ENCODE measurements at regions not wholly inside any gene's neighbourhood (a gene's known extent, or its start where the extent isn't known, plus 50 kb on each side); places are given as distances from the start of the nearest gene placed in this dataset.
"Not testable (repeated sequence)": the region's sequence is repeated elsewhere in the genome, so short reads cannot be mapped to it uniquely, and the experiment has no call there.

DNA sequence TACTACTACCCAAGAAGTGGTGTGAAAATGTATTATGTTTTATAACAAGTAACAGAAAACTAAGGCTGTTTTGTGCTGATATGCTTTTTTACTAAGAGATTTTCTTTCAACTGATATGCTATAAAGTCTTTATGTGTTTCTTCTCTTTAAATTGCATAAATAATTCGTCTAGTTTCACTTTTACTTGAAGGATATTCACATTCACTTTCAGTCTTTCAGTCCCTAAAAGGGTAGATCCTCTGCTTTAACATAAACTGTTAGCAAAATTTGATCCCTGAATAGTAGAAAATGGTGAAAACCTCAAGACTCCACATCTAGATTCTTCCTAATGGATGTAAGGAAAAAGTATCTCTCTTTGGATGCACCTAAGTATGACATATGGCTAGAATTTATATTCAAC is 69.0 kb upstream of the FST start:
- Histone ChIP-seq H3K36me3 (ENCODE audit: control insufficient read depth in 2 of 2, extremely low read depth in 1 of 2, insufficient read depth in 2 of 2, low read length in 2 of 2) (no peaks in the 10 kb centered on the region), H2AFZ (ENCODE audit: control insufficient read depth, low read length) (peak overlapping the region; percentile 11), H3K9me3 (ENCODE audit: control insufficient read depth, low read depth, low read length) (no peaks in the 10 kb centered on the region), H3K4me2 (ENCODE audit: control insufficient read depth, extremely low read depth, insufficient read depth, low read depth, low read length) (no peak overlapping the region), H3K9ac (ENCODE audit: control insufficient read depth, extremely low read depth, insufficient read depth, low read length) (no peak overlapping the region), H3K27ac (ENCODE audit: control insufficient read depth, insufficient read depth, low read length) (no peak overlapping the region), H3K4me3 (ENCODE audit: control insufficient read depth in 2 of 3, extremely low read depth in 1 of 3, insufficient read depth in 2 of 3, low read depth in 1 of 3, low read length in 3 of 3) (no peak overlapping the region), H3K4me1 (ENCODE audit: control insufficient read depth, extremely low read depth, insufficient read depth, low read length) (peaks cover 11% of the 10 kb centered on the region), H3K9me1 (ENCODE audit: control insufficient read depth, extremely low read depth, insufficient read depth, low read length) (no peaks in the 10 kb centered on the region), H3K27me3 (ENCODE audit: control insufficient read depth, extremely low read depth, insufficient read depth, low read length) (no peaks in the 10 kb centered on the region), H4K20me1 (ENCODE audit: control insufficient read depth, extremely low read depth, insufficient read depth, low read length) (no peaks in the 10 kb centered on the region), H3K79me2 (ENCODE audit: control insufficient read depth, insufficient read depth, low read length) (no peaks in the 10 kb centered on the region)
- TF ChIP-seq, protein P1, sequence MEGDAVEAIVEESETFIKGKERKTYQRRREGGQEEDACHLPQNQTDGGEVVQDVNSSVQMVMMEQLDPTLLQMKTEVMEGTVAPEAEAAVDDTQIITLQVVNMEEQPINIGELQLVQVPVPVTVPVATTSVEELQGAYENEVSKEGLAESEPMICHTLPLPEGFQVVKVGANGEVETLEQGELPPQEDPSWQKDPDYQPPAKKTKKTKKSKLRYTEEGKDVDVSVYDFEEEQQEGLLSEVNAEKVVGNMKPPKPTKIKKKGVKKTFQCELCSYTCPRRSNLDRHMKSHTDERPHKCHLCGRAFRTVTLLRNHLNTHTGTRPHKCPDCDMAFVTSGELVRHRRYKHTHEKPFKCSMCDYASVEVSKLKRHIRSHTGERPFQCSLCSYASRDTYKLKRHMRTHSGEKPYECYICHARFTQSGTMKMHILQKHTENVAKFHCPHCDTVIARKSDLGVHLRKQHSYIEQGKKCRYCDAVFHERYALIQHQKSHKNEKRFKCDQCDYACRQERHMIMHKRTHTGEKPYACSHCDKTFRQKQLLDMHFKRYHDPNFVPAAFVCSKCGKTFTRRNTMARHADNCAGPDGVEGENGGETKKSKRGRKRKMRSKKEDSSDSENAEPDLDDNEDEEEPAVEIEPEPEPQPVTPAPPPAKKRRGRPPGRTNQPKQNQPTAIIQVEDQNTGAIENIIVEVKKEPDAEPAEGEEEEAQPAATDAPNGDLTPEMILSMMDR (optimal IDR thresholded peaks at IDR 0.05 in 1 of 3, IDR thresholded peaks at IDR 0.05 in 1 of 3, conservative IDR thresholded peaks at IDR 0.05 in 1 of 3; ENCODE audit: extremely low read depth in 1 of 3, insufficient read depth in 2 of 3, low read length in 3 of 3) = no peak
- no peak for TF ChIP-seq EZH2 (IDR thresholded peaks at IDR 0.05; ENCODE audit: low read length)
- DNase-seq (ENCODE audit: low read depth, low spot score) (no peak), FAIRE-seq (no peak)
- dilution Hi-C loops (cut with MboI; ENCODE audit: extremely low pct_ligation_motif_present, low sequenced_read_pairs) = no loop called here

GRCh38 chr5:53412499-53412898 is 67.9 kb upstream of the FST start:
- H3K9me3 ChIP-seq (ENCODE audit: control insufficient read depth, low read depth, low read length); H2AFZ ChIP-seq (ENCODE audit: control insufficient read depth, low read length); H4K20me1 ChIP-seq (ENCODE audit: control insufficient read depth, extremely low read depth, insufficient read depth, low read length); H3K79me2 ChIP-seq (ENCODE audit: control insufficient read depth, insufficient read depth, low read length); DNase-seq (ENCODE audit: low read depth, low spot score); dilution Hi-C loops (cut with MboI; ENCODE audit: extremely low pct_ligation_motif_present, low sequenced_read_pairs); H3K9me1 ChIP-seq (ENCODE audit: control insufficient read depth, extremely low read depth, insufficient read depth, low read length); H3K36me3 ChIP-seq (ENCODE audit: control insufficient read depth in 2 of 2, extremely low read depth in 1 of 2, insufficient read depth in 2 of 2, low read length in 2 of 2); H3K4me1 ChIP-seq (ENCODE audit: control insufficient read depth, extremely low read depth, insufficient read depth, low read length); H3K27me3 ChIP-seq (ENCODE audit: control insufficient read depth, extremely low read depth, insufficient read depth, low read length); FAIRE-seq; H3K27ac ChIP-seq (ENCODE audit: control insufficient read depth, insufficient read depth, low read length); H3K4me3 ChIP-seq (ENCODE audit: control insufficient read depth in 2 of 3, extremely low read depth in 1 of 3, insufficient read depth in 2 of 3, low read depth in 1 of 3, low read length in 3 of 3); H3K9ac ChIP-seq (ENCODE audit: control insufficient read depth, extremely low read depth, insufficient read depth, low read length); H3K4me2 ChIP-seq (ENCODE audit: control insufficient read depth, extremely low read depth, insufficient read depth, low read depth, low read length): not testable (repeated sequence)

- H3K4me1 ChIP-seq (ENCODE audit: control insufficient read depth, extremely low read depth, insufficient read depth, low read length) = peaks cover 28% of the 10 kb centered on the region
- no peak overlapping the region for H2AFZ ChIP-seq (ENCODE audit: control insufficient read depth, low read length)
- H4K20me1 ChIP-seq (ENCODE audit: control insufficient read depth, extremely low read depth, insufficient read depth, low read length) = no peaks in the 10 kb centered on the region
- H3K4me3 ChIP-seq (ENCODE audit: control insufficient read depth in 2 of 3, extremely low read depth in 1 of 3, insufficient read depth in 2 of 3, low read depth in 1 of 3, low read length in 3 of 3) = no peak overlapping the region
- H3K9ac ChIP-seq (ENCODE audit: control insufficient read depth, extremely low read depth, insufficient read depth, low read length) = no peak overlapping the region
- no peak overlapping the region for H3K27ac ChIP-seq (ENCODE audit: control insufficient read depth, insufficient read depth, low read length)
- H3K4me2 ChIP-seq (ENCODE audit: control insufficient read depth, extremely low read depth, insufficient read depth, low read depth, low read length) = no peak overlapping the region
- H3K27me3 ChIP-seq (ENCODE audit: control insufficient read depth, extremely low read depth, insufficient read depth, low read length) = no peaks in the 10 kb centered on the region
- no peaks in the 10 kb centered on the region for H3K9me3 ChIP-seq (ENCODE audit: control insufficient read depth, low read depth, low read length)
- TF ChIP-seq, protein P1 (optimal IDR thresholded peaks at IDR 0.05 in 1 of 3, IDR thresholded peaks at IDR 0.05 in 1 of 3, conservative IDR thresholded peaks at IDR 0.05 in 1 of 3; ENCODE audit: extremely low read depth in 1 of 3, insufficient read depth in 2 of 3, low read length in 3 of 3) = no peak
- dilution Hi-C loops (cut with MboI; ENCODE audit: extremely low pct_ligation_motif_present, low sequenced_read_pairs) = no loop called here
- FAIRE-seq (no peak), DNase-seq (ENCODE audit: low read depth, low spot score) (no peak)
- no peaks in the 10 kb centered on the region for H3K79me2 ChIP-seq (ENCODE audit: control insufficient read depth, insufficient read depth, low read length)
- H3K9me1 ChIP-seq (ENCODE audit: control insufficient read depth, extremely low read depth, insufficient read depth, low read length) = no peaks in the 10 kb centered on the region
- no peaks in the 10 kb centered on the region for H3K36me3 ChIP-seq (ENCODE audit: control insufficient read depth in 2 of 2, extremely low read depth in 1 of 2, insufficient read depth in 2 of 2, low read length in 2 of 2)
These were observed 64.2 kb upstream of the FST start for GRCh38 chr5:53416144-53416738.

Data from keratinocyte (primary cell).